Nephron (organoid): ENCODE measurements at regions not wholly inside any gene's neighbourhood (a gene's known extent, or its start where the extent isn't known, plus 50 kb on each side); places are given as distances from the start of the nearest gene placed in this dataset.

Experiments
- H3K27ac Mint-ChIP-seq, 3 experiments: 2 replicates each; pipeline ENCODE4 v1.8.0; 2020; ENCODE audit warnings: mixed read lengths in 3 of 3, mild to moderate bottlenecking in 2 of 3, moderate library complexity in 1 of 3
- H3K27me3 Mint-ChIP-seq: 2 replicates; pipeline ENCODE4 v1.8.0; 2021; ENCODE audit warnings: low read depth, mild to moderate bottlenecking, moderate library complexity, mixed read lengths
- H3K36me3 Mint-ChIP-seq: 2 replicates; pipeline ENCODE4 v1.8.0; 2020; ENCODE audit warnings: low read depth, mixed read lengths
- H3K4me1 Mint-ChIP-seq: 2 replicates; pipeline ENCODE4 v1.8.0; 2020; ENCODE audit warnings: mixed read lengths
- H3K4me3 Mint-ChIP-seq, 3 experiments: 2 replicates each; pipeline ENCODE4 v1.8.0; 2020; ENCODE audit warnings: mild to moderate bottlenecking in 3 of 3, mixed read lengths in 3 of 3, moderate library complexity in 2 of 3
- H3K9me3 Mint-ChIP-seq: 2 replicates; pipeline ENCODE4 v1.8.0; 2020; ENCODE audit warnings: mixed read lengths
- TF ChIP-seq, protein P1 (sequence below), 3 experiments: fragments of 200-600 bp; sonication (generic); IDR thresholded peaks; one replicate each; pipeline ENCODE4 v1.5.0; 2021; ENCODE audit warnings: antibody characterized with exemption in 3 of 3; ENCODE audit not compliant: unreplicated experiment in 3 of 3

DNA sequence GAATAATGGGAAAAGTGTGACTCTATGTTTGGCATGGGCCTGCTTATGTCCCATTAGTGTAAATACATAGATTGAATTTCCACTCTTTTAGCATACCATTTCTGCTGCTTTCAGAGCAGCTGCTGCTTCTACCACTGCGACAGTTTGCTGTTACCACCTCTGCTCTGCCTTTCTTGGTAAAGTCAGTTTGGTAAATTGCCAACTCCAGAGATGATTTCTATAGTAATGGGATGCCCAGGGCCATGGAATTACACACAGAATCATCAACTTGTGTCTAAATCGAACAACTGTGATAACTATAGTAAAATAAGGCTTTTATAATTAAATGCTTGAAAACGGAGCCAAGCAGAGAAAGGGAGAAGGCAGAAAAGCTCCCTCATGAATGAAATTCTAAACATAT is 168.4 kb upstream of the VEPH1 start:
- H3K27ac Mint-ChIP-seq = no peak overlapping the region
- peaks cover 14% of the 10 kb centered on the region for H3K4me1 Mint-ChIP-seq
- TF ChIP-seq, protein P1, sequence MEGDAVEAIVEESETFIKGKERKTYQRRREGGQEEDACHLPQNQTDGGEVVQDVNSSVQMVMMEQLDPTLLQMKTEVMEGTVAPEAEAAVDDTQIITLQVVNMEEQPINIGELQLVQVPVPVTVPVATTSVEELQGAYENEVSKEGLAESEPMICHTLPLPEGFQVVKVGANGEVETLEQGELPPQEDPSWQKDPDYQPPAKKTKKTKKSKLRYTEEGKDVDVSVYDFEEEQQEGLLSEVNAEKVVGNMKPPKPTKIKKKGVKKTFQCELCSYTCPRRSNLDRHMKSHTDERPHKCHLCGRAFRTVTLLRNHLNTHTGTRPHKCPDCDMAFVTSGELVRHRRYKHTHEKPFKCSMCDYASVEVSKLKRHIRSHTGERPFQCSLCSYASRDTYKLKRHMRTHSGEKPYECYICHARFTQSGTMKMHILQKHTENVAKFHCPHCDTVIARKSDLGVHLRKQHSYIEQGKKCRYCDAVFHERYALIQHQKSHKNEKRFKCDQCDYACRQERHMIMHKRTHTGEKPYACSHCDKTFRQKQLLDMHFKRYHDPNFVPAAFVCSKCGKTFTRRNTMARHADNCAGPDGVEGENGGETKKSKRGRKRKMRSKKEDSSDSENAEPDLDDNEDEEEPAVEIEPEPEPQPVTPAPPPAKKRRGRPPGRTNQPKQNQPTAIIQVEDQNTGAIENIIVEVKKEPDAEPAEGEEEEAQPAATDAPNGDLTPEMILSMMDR (IDR thresholded peaks at IDR 0.05; ENCODE audit: unreplicated experiment in 3 of 3) = no peak
- H3K27me3 Mint-ChIP-seq = no peaks in the 10 kb centered on the region
- H3K9me3 Mint-ChIP-seq = no peaks in the 10 kb centered on the region
- H3K36me3 Mint-ChIP-seq = no peaks in the 10 kb centered on the region
- H3K4me3 Mint-ChIP-seq = no peak overlapping the region

DNA sequence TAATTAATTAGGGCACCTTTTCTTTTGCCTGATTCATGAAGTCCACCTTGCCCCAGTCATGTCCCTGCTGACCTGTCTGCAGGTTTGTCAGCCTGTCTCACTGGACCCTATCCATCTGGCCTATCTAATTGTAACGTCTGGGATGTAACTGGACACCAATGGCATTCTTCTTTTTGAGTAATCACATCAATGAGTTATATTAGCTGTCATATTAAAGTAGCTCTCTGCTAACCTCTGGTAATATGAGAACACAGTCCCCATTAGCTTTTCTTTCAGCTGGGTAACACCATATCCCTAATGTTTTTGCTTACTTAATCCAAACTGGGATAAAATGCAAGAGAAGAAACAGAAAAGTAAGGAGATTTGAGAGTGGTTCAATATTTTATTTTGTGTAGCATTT is 166.2 kb upstream of the VEPH1 start:
- Mint-ChIP-seq H3K36me3 (no peaks in the 10 kb centered on the region), H3K27me3 (no peaks in the 10 kb centered on the region), H3K4me1 (peaks cover 14% of the 10 kb centered on the region), H3K9me3 (no peaks in the 10 kb centered on the region), H3K4me3 (no peak overlapping the region), H3K27ac (peak overlapping the region in 1 of 3 experiments; percentile 11)
- TF ChIP-seq, protein P1 (IDR thresholded peaks at IDR 0.05; ENCODE audit: unreplicated experiment in 3 of 3) = no peak

DNA sequence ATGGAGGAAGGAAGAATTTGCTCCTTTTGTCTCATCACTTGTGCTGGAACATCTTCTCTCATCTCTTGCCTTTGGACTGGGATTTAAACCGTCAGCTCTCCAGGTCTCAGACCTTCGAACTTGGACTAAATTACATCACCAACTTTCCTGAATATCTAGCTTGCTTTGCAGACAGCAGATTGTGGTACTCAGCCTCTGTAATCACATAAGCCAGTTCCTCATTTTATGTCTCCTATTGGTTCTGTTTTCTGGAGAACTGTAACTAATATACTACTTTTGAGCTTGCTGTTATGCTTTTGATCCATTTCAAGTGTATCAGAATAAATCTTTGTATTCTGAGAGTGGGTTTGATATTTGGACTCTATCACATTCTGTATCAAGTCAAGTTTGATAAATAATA is 164.3 kb upstream of the VEPH1 start:
- peaks cover 14% of the 10 kb centered on the region for H3K4me1 Mint-ChIP-seq
- no peak overlapping the region for H3K4me3 Mint-ChIP-seq
- H3K36me3 Mint-ChIP-seq = no peaks in the 10 kb centered on the region
- no peak overlapping the region for H3K27ac Mint-ChIP-seq
- no peaks in the 10 kb centered on the region for H3K9me3 Mint-ChIP-seq
- TF ChIP-seq, protein P1 (IDR thresholded peaks at IDR 0.05; ENCODE audit: unreplicated experiment in 3 of 3) = no peak
- H3K27me3 Mint-ChIP-seq = no peaks in the 10 kb centered on the region

DNA sequence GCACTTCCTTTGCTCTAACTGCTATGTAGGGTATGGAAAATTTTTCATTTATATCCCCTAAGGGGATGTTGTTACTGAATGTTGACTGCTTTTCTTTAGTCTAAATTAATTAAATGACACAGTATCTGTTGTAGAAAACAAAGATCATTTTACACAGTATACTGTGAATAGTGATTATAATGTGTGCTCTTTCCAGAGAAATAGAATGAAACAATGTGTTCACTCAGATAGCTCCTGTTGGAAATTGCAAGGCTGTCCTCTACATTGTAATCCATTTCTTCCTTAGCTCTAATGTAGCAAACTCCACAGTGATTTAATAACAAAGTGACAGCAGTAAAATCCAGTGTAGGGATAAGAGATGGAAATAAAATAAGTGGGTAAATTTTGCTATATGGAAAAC is 159.0 kb upstream of the VEPH1 start:
- Mint-ChIP-seq H3K9me3 (no peaks in the 10 kb centered on the region), H3K36me3 (no peaks in the 10 kb centered on the region), H3K4me1 (no peaks in the 10 kb centered on the region), H3K4me3 (no peak overlapping the region), H3K27me3 (no peaks in the 10 kb centered on the region), H3K27ac (no peak overlapping the region)
- TF ChIP-seq, protein P1 (IDR thresholded peaks at IDR 0.05; ENCODE audit: unreplicated experiment in 3 of 3) = no peak

DNA sequence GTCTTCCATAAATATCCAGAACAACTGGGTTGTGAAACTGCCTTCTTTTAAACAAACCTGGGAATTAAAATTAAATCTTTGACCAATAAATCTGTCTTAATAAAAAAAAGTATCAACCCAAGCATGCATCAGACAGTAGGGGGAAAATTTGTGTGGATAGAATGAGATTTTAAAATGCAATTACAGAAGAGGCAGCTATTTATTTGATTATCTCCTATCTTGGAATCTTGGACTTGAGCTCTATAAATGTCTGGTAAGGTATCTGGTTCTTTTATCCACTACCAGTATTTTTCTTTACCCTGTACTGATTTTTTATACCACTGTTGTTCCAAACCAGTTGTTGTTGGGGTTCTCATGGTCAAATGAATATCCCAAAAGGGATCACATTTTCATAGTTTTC is 157.6 kb upstream of the VEPH1 start:
- H3K4me1 Mint-ChIP-seq = no peaks in the 10 kb centered on the region
- H3K4me3 Mint-ChIP-seq = no peak overlapping the region
- TF ChIP-seq, protein P1 (IDR thresholded peaks at IDR 0.05; ENCODE audit: unreplicated experiment in 3 of 3) = no peak
- no peak overlapping the region for H3K27ac Mint-ChIP-seq
- H3K36me3 Mint-ChIP-seq = no peaks in the 10 kb centered on the region
- H3K27me3 Mint-ChIP-seq = no peaks in the 10 kb centered on the region
- H3K9me3 Mint-ChIP-seq = no peaks in the 10 kb centered on the region

DNA sequence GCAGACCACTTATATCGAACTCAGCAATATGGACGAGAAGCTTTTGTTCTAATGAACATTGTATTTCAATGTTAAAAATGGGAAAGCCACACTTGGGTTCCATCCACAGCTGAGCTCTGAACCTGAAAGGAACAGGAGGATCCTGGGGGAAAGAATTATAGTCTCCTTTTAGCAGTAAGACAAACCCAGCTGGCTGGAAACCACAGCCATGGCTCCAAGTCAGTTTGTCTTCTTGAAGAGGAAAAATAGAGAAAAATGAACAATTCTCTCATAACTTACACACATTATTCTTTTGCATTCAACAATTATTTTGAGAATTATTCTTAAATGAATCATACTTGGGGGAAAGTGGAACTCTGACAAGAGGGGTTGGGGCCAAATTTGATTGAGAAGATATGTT is 149.2 kb upstream of the VEPH1 start:
- H3K27ac Mint-ChIP-seq = peak overlapping the region in 1 of 3 experiments; percentile 17
- H3K9me3 Mint-ChIP-seq = no peaks in the 10 kb centered on the region
- TF ChIP-seq, protein P1 (IDR thresholded peaks at IDR 0.05; ENCODE audit: unreplicated experiment in 3 of 3) = no peak
- peaks cover 12% of the 10 kb centered on the region for H3K4me1 Mint-ChIP-seq
- H3K36me3 Mint-ChIP-seq = no peaks in the 10 kb centered on the region
- H3K4me3 Mint-ChIP-seq = no peak overlapping the region
- peaks cover 6% of the 10 kb centered on the region for H3K27me3 Mint-ChIP-seq
